WI38 (cell line): ENCODE measurements at regions not wholly inside any gene's neighbourhood (a gene's known extent, or its start where the extent isn't known, plus 50 kb on each side); places are given as distances from the start of the nearest gene placed in this dataset.
A peak's percentile ranks its signal among the peaks of the same experiment; 100 is the strongest.
"Not testable (repeated sequence)": the region's sequence is repeated elsewhere in the genome, so short reads cannot be mapped to it uniquely, and the experiment has no call there.

Experiments
- H3K4me3 ChIP-seq: 2 replicates; pipeline ENCODE4 v1.5.1; 2011; ENCODE audit warnings: low read depth, mild to moderate bottlenecking, control low read depth, low read length
- CTCF ChIP-seq: IDR thresholded peaks from 2 replicates; pipeline ENCODE4 v1.5.1; 2012; ENCODE audit warnings: low read depth, mild to moderate bottlenecking, control low read depth, low read length

- no peak for TF ChIP-seq CTCF
- H3K4me3 ChIP-seq: no peak overlapping the region
Observed at GRCh38 chrX:115902995-115903394, 267.5 kb upstream of the AGTR2 start.

GRCh38 chrX:115906276-115906675 lies 264.3 kb upstream of the AGTR2 start:
- no peak for TF ChIP-seq CTCF
- no peak overlapping the region for H3K4me3 ChIP-seq

GRCh38 chrX:115906881-115907280 lies 263.7 kb upstream of the AGTR2 start:
- H3K4me3 ChIP-seq: no peak overlapping the region
- TF ChIP-seq CTCF: no peak

GRCh38 chrX:115909017-115909416 lies 261.5 kb upstream of the AGTR2 start:
- no peak for TF ChIP-seq CTCF
- no peak overlapping the region for H3K4me3 ChIP-seq

- TF ChIP-seq CTCF: no peak
Observed at GRCh38 chrX:115911967-115912366, 258.6 kb upstream of the AGTR2 start.

GRCh38 chrX:115912372-115912897 lies 258.1 kb upstream of the AGTR2 start:
- TF ChIP-seq CTCF: peak; percentile 30; the same call in 1 of the 2 replicates
- no peak overlapping the region for H3K4me3 ChIP-seq

More at GRCh38 chrX:115911967-115912366, 258.6 kb upstream of the AGTR2 start:
- no peak overlapping the region for H3K4me3 ChIP-seq

GRCh38 chrX:115913575-115913974 lies 257.0 kb upstream of the AGTR2 start:
- TF ChIP-seq CTCF: no peak
- no peak overlapping the region for H3K4me3 ChIP-seq

GRCh38 chrX:115915625-115916024 lies 254.9 kb upstream of the AGTR2 start:
- H3K4me3 ChIP-seq: not testable (repeated sequence)
